ENCODE measurements at regions not wholly inside any gene's neighbourhood (a gene's known extent, or its start where the extent isn't known, plus 50 kb on each side); places are given as distances from the start of the nearest gene placed in this dataset.

DNA sequence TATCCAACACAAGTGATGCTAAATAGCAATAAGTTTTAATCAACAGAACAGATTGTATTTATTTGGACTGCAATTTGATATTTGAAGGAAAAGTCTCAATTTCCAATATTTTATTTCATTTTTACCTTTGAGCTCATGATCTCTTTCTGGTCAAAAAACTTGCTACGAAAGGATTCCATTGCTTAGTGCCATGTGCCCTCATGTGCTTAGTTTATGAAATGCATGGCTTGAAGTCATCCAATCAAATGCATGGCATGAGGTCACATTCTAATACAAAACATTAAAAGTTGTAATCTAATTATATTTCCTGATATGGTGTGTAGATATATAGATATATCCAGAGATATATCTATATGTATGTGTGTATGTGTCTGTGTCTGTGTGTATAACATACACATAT is 321.2 kb upstream of the ADGRB3 start:
- Histone ChIP-seq H3K4me2 (no peak overlapping the region), H3K27me3 (ENCODE audit: insufficient read depth, low read depth) (no peaks in the 10 kb centered on the region), H3K4me1 (ENCODE audit: low read depth, poor library complexity, severe bottlenecking) (no peaks in the 10 kb centered on the region), H3K36me3 (ENCODE audit: insufficient read depth) (no peaks in the 10 kb centered on the region), H3K27ac (no peak overlapping the region), H4K20me1 (ENCODE audit: insufficient read depth) (no peaks in the 10 kb centered on the region), H3K79me2 (ENCODE audit: insufficient read depth, low read depth) (no peaks in the 10 kb centered on the region), H3K4me3 (IDR thresholded peaks at IDR 0.05; ENCODE audit: insufficient read depth, low read depth, low read length) (no peak overlapping the region), H3K9ac (no peak overlapping the region), H2AFZ (ENCODE audit: low read depth) (no peak overlapping the region)
- no peak for TF ChIP-seq CTCF (conservative IDR thresholded peaks at IDR 0.05; ENCODE audit: low read depth, low read length)

DNA sequence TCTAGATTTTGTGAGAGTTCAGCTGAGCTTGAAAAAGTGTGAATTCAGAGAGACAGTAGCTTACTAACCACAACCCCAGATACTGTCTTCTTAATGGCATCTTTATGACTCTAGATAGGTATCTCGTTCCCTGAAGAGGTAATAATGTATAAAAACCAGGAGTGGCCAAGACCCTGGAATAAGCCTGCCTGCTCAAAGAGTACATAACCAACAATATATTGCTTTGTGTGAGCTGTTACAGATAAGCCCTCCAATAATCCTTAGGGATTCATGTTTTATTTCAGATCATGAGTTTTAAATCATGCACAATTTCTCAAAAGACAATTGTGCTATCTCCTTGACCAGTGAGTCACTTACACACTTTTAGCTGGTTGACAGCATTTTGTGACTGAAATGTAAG is 327.8 kb upstream of the ADGRB3 start:
- Histone ChIP-seq H3K27ac (no peak overlapping the region), H3K79me2 (ENCODE audit: insufficient read depth, low read depth) (no peaks in the 10 kb centered on the region), H4K20me1 (ENCODE audit: insufficient read depth) (no peaks in the 10 kb centered on the region), H3K9ac (no peak overlapping the region), H3K36me3 (ENCODE audit: insufficient read depth) (no peaks in the 10 kb centered on the region), H2AFZ (ENCODE audit: low read depth) (no peak overlapping the region), H3K4me1 (ENCODE audit: low read depth, poor library complexity, severe bottlenecking) (no peaks in the 10 kb centered on the region), H3K4me2 (no peak overlapping the region), H3K4me3 (IDR thresholded peaks at IDR 0.05; ENCODE audit: insufficient read depth, low read depth, low read length) (no peak overlapping the region), H3K27me3 (ENCODE audit: insufficient read depth, low read depth) (no peaks in the 10 kb centered on the region)
- TF ChIP-seq CTCF (conservative IDR thresholded peaks at IDR 0.05; ENCODE audit: low read depth, low read length) = no peak

DNA sequence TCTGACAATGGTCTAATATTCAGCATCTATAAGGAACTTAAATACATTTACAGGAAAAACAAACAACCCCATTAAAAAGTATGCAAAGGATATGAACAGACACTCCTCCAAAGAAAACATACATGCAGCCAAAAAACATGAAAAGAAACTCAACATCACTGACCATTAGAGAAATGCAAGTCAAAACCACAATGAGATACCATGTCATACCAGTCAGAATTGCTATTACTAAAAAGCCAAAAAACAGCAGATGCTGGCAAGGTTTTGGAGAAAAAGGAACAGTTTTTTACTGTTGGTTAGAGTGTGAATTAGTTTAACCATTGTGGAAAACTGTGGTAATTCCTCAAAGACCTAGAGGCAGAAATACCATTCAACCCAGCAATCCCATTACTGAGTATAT is 339.0 kb upstream of the ADGRB3 start:
- Histone ChIP-seq H3K4me3 (IDR thresholded peaks at IDR 0.05; ENCODE audit: insufficient read depth, low read depth, low read length) (no peak overlapping the region), H2AFZ (ENCODE audit: low read depth) (no peak overlapping the region), H3K4me2 (no peak overlapping the region), H3K79me2 (ENCODE audit: insufficient read depth, low read depth) (no peaks in the 10 kb centered on the region), H3K27ac (no peak overlapping the region), H3K27me3 (ENCODE audit: insufficient read depth, low read depth) (no peaks in the 10 kb centered on the region), H3K36me3 (ENCODE audit: insufficient read depth) (no peaks in the 10 kb centered on the region), H4K20me1 (ENCODE audit: insufficient read depth) (no peaks in the 10 kb centered on the region), H3K9ac (no peak overlapping the region), H3K4me1 (ENCODE audit: low read depth, poor library complexity, severe bottlenecking) (no peaks in the 10 kb centered on the region)
- no peak for TF ChIP-seq CTCF (conservative IDR thresholded peaks at IDR 0.05; ENCODE audit: low read depth, low read length)

GRCh38 chr6:68282646-68283045 is 352.4 kb upstream of the ADGRB3 start:
- Histone ChIP-seq H3K4me2 (no peak overlapping the region), H4K20me1 (ENCODE audit: insufficient read depth) (no peaks in the 10 kb centered on the region), H3K9ac (no peak overlapping the region), H3K27me3 (ENCODE audit: insufficient read depth, low read depth) (no peaks in the 10 kb centered on the region), H3K79me2 (ENCODE audit: insufficient read depth, low read depth) (no peaks in the 10 kb centered on the region), H3K4me3 (IDR thresholded peaks at IDR 0.05; ENCODE audit: insufficient read depth, low read depth, low read length) (no peak overlapping the region), H3K4me1 (ENCODE audit: low read depth, poor library complexity, severe bottlenecking) (no peaks in the 10 kb centered on the region), H3K27ac (no peak overlapping the region), H3K36me3 (ENCODE audit: insufficient read depth) (no peaks in the 10 kb centered on the region), H2AFZ (ENCODE audit: low read depth) (no peak overlapping the region)
- no peak for TF ChIP-seq CTCF (conservative IDR thresholded peaks at IDR 0.05; ENCODE audit: low read depth, low read length)
